WI38 (cell line): ENCODE measurements at regions not wholly inside any gene's neighbourhood (a gene's known extent, or its start where the extent isn't known, plus 50 kb on each side); places are given as distances from the start of the nearest gene placed in this dataset.

Experiments
- H3K4me3 ChIP-seq: 2 replicates; pipeline ENCODE4 v1.5.1; 2011; ENCODE audit warnings: low read depth, mild to moderate bottlenecking, control low read depth, low read length
- CTCF ChIP-seq: IDR thresholded peaks from 2 replicates; pipeline ENCODE4 v1.5.1; 2012; ENCODE audit warnings: low read depth, mild to moderate bottlenecking, control low read depth, low read length

GRCh38 chr22:48121984-48122383, 1359.5 kb downstream of the TBC1D22A start:
- TF ChIP-seq CTCF = no peak
- H3K4me3 ChIP-seq = no peak overlapping the region

GRCh38 chr22:48118654-48119053, 1356.2 kb downstream of the TBC1D22A start:
- no peak overlapping the region for H3K4me3 ChIP-seq
- no peak for TF ChIP-seq CTCF

- no peak overlapping the region for H3K4me3 ChIP-seq
- TF ChIP-seq CTCF = no peak
These were observed 1354.4 kb downstream of the TBC1D22A start for GRCh38 chr22:48116871-48117270.

GRCh38 chr22:48112687-48113521, 1350.5 kb downstream of the TBC1D22A start:
- no peak overlapping the region for H3K4me3 ChIP-seq
- no peak for TF ChIP-seq CTCF

- no peak overlapping the region for H3K4me3 ChIP-seq
- TF ChIP-seq CTCF = no peak
These were observed 1344.3 kb downstream of the TBC1D22A start for GRCh38 chr22:48106715-48107259.

GRCh38 chr22:48106215-48106614, 1343.8 kb downstream of the TBC1D22A start:
- no peak for TF ChIP-seq CTCF
- H3K4me3 ChIP-seq = no peak overlapping the region

GRCh38 chr22:48105259-48105658, 1342.8 kb downstream of the TBC1D22A start:
- TF ChIP-seq CTCF = no peak
- no peak overlapping the region for H3K4me3 ChIP-seq
